GM12878 (cell line): ENCODE measurements at regions not wholly inside any gene's neighbourhood (a gene's known extent, or its start where the extent isn't known, plus 50 kb on each side); places are given as distances from the start of the nearest gene placed in this dataset.

Source experiments
- ATAC-seq: fragments of 200-7000 bp; cut with Tn5 transposase; 3 replicates; pipeline ENCODE4 v1.9.1; 2020; ENCODE audit warnings: mild to moderate bottlenecking, moderate library complexity
- BruUV-seq: library from RNA; stranded (reverse); fragments of 400-500 nt; replicated peaks from 2 replicates; lab custom pipeline; 2021; lab: Mats Ljungman, UMichigan
- CTCF ChIA-PET: fragments of 300-600 bp; sonication (Branson Sonifier 250); formaldehyde crosslinking; extraction: SDS; loops from one replicate; lab custom pipeline; 2021; ENCODE audit warnings: inconsistent platforms; lab: Yijun Ruan, JAX
- POLR2A ChIA-PET: fragments of 350-600 bp; formaldehyde crosslinking; extraction: SDS; loops from one replicate; lab custom pipeline; 2021; ENCODE audit warnings: inconsistent platforms; lab: Charles Lee
- RAD21 ChIA-PET: fragments of 300-600 bp; sonication (Branson Sonifier 250); formaldehyde crosslinking; loops from one replicate; lab custom pipeline; 2023; ENCODE audit warnings: antibody characterized with exemption; ENCODE audit not compliant: unreplicated experiment; lab: Charles Lee
- SMC1A ChIA-PET: fragments of 300-600 bp; sonication (Branson Sonifier 250); formaldehyde crosslinking; loops from one replicate; lab custom pipeline; 2023; ENCODE audit not compliant: unreplicated experiment, uncharacterized antibody; lab: Charles Lee
- DNase-seq: peaks from one replicate; pipeline ENCODE4 v3.0.0-alpha.2; 2011; ENCODE audit warnings: low read depth, low spot score
- FAIRE-seq: peaks from 3 replicates; lab custom pipeline; 2011; peaks lifted over from hg19 to GRCh38; lab: Jason Lieb, UNC
- H2AFZ ChIP-seq: 2 replicates; pipeline ENCODE4 v1.6.0; 2011; ENCODE audit warnings: low read depth, low read length, control low read depth; ENCODE audit not compliant: control insufficient read depth
- H3K27ac ChIP-seq: 2 replicates; pipeline ENCODE4 v1.5.1; 2011; ENCODE audit warnings: control low read depth; ENCODE audit not compliant: control insufficient read depth, insufficient read depth
- H3K27me3 ChIP-seq, 2 experiments: replicated peaks in 1 of 2; 2 replicates each; pipeline versions ENCODE4 v1.6.0 to v1.6.1; 2011; ENCODE audit warnings: low read length in 1 of 2; ENCODE audit not compliant: control insufficient read depth in 2 of 2, insufficient read depth in 2 of 2
- H3K36me3 ChIP-seq, 2 experiments: 2 replicates each; pipeline ENCODE4 v1.5.1; 2011; ENCODE audit warnings: low read length in 1 of 2; ENCODE audit not compliant: control insufficient read depth in 2 of 2, insufficient read depth in 2 of 2
- H3K4me1 ChIP-seq: 2 replicates; pipeline ENCODE4 v1.6.1; 2011; ENCODE audit warnings: mild to moderate bottlenecking, low read length, moderate library complexity, mixed read lengths; ENCODE audit not compliant: control insufficient read depth, insufficient read depth
- H3K4me2 ChIP-seq: 2 replicates; pipeline ENCODE4 v1.6.0; 2011; ENCODE audit warnings: control low read depth; ENCODE audit not compliant: control insufficient read depth, insufficient read depth
- H3K4me3 ChIP-seq: fragments of 200-600 bp; sonication (generic); 2 replicates; pipeline ENCODE4 v1.5.1; 2016
- H3K79me2 ChIP-seq: 2 replicates; pipeline ENCODE4 v1.6.0; 2011; ENCODE audit warnings: low read length; ENCODE audit not compliant: control insufficient read depth, insufficient read depth
- H3K9ac ChIP-seq: 2 replicates; pipeline ENCODE4 v1.8.0; 2011; ENCODE audit warnings: low read length, control low read depth, mixed read lengths; ENCODE audit not compliant: control insufficient read depth, insufficient read depth
- H3K9me3 ChIP-seq: replicated peaks from 3 replicates; pipeline ENCODE4 v1.5.1; 2011; ENCODE audit warnings: mild to moderate bottlenecking, low read length; ENCODE audit not compliant: control insufficient read depth, insufficient read depth
- H4K20me1 ChIP-seq: 2 replicates; pipeline ENCODE4 v1.6.0; 2011; ENCODE audit not compliant: control insufficient read depth, insufficient read depth
- BRCA1 ChIP-seq: IDR thresholded peaks from 2 replicates; pipeline ENCODE4 v1.6.1; 2011; ENCODE audit warnings: low read depth, low read length, improper control_type of control experiment
- ZNF384 ChIP-seq: IDR thresholded peaks from 2 replicates; pipeline ENCODE4 v1.6.1; 2012; ENCODE audit warnings: low read depth, mild to moderate bottlenecking, low read length, improper control_type of control experiment, borderline replicate concordance
- WGBS: methylation state at CpG from one replicate; pipeline ENCODE4 v1.1.6; 2016; ENCODE audit warnings: low lambda C conversion rate; ENCODE audit not compliant: insufficient replicate concordance, insufficient coverage; ENCODE audit errors: missing lambda C conversion rate; 5-methylcytosine and 5-hydroxymethylcytosine counted together
- in situ Hi-C: fragments of 300-500 bp; cut with MboI; formaldehyde crosslinking; loops from 9 replicates; pipeline ENCODE4 v1.14.3; 2018; ENCODE audit warnings: mixed read lengths
- intact Hi-C: fragments of 100-400 bp; cut with micrococcal nuclease; formaldehyde crosslinking; loops from one replicate; pipeline ENCODE4 v1.14.2; 2022; ENCODE audit not compliant: unreplicated experiment
- TF ChIP-seq, protein P1 (sequence below): fragments of 450-650 bp; IDR thresholded peaks from 2 replicates; pipeline ENCODE4 v1.6.1; 2017; ENCODE audit warnings: mild to moderate bottlenecking, moderate library complexity

DNA sequence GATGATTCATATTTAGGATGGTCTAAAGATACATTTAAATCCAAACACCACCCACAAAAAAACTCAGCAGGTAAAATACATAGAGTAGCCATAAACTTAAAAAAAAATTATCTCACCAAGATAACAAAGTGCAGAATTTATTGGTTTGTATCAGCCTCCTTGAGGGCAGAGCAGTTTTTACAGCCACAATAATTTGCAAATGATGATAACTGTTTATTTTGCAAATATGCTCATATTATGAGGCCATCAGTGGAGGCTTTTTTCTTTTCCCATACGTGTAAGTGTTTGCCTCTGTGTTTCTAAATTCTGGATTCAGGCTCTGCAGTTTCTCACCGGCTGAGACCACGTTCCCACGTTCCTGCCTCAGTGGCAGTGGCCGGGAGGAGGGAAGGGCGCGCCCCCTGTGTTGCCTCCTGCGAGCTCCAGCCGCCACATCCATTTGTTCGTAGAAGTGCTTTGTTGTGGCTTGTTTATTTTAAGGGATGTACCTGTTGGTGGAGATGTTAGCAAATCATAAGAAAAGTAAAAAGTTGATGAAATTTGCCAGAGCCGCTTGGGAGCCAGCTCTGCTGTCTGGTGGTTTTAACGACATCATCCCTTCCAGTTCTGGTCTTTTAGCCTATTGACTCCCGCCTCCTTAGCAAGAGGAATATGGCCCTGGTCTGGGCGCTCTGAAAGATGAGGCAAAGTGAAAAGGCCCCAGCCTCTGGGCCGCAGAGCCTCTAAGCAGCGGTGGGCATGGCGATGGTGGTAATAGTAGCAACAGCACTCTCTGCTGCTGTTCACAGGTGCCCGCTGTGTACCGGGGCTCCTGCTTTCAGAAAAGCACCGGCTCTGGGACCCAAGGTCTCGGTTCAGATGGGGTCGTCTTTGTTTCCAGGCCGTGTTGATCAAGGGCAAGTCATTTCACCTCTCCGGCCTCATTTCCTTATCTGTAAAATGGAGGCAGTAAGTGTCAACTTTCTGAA is 66.7 kb upstream of the PPARA start:
- Histone ChIP-seq H3K4me2 (no peak overlapping the region), H3K4me1 (no peaks in the 10 kb centered on the region), H3K79me2 (no peaks in the 10 kb centered on the region), H3K9ac (no peak overlapping the region), H2AFZ (no peak overlapping the region), H3K27me3 (no peaks in the 10 kb centered on the region), H3K36me3 (no peaks in the 10 kb centered on the region), H3K27ac (no peak overlapping the region), H3K4me3 (no peak overlapping the region), H4K20me1 (no peaks in the 10 kb centered on the region), H3K9me3 (no peaks in the 10 kb centered on the region)
- no peak for ATAC-seq
- in situ Hi-C loops, result no loop called here
- SMC1A ChIA-PET, result no interaction called here
- no TSS peak for BruUV-seq
- no peak for FAIRE-seq
- RAD21 ChIA-PET, result no interaction called here
- TF ChIP-seq ZNF384 (no peak), BRCA1 (no peak)
- TF ChIP-seq, protein P1, sequence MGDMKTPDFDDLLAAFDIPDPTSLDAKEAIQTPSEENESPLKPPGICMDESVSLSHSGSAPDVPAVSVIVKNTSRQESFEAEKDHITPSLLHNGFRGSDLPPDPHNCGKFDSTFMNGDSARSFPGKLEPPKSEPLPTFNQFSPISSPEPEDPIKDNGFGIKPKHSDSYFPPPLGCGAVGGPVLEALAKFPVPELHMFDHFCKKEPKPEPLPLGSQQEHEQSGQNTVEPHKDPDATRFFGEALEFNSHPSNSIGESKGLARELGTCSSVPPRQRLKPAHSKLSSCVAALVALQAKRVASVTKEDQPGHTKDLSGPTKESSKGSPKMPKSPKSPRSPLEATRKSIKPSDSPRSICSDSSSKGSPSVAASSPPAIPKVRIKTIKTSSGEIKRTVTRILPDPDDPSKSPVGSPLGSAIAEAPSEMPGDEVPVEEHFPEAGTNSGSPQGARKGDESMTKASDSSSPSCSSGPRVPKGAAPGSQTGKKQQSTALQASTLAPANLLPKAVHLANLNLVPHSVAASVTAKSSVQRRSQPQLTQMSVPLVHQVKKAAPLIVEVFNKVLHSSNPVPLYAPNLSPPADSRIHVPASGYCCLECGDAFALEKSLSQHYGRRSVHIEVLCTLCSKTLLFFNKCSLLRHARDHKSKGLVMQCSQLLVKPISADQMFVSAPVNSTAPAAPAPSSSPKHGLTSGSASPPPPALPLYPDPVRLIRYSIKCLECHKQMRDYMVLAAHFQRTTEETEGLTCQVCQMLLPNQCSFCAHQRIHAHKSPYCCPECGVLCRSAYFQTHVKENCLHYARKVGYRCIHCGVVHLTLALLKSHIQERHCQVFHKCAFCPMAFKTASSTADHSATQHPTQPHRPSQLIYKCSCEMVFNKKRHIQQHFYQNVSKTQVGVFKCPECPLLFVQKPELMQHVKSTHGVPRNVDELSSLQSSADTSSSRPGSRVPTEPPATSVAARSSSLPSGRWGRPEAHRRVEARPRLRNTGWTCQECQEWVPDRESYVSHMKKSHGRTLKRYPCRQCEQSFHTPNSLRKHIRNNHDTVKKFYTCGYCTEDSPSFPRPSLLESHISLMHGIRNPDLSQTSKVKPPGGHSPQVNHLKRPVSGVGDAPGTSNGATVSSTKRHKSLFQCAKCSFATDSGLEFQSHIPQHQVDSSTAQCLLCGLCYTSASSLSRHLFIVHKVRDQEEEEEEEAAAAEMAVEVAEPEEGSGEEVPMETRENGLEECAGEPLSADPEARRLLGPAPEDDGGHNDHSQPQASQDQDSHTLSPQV, result no peak
- 97% methylated on average over 24 of the region's 24 CpGs for WGBS
- CTCF ChIA-PET, result no interaction called here
- DNase-seq, result no peak
- POLR2A ChIA-PET, result no interaction called here
- intact Hi-C loops, result no loop called here
